Endodermal cell (in vitro differentiated cells): ENCODE measurements at regions not wholly inside any gene's neighbourhood (a gene's known extent, or its start where the extent isn't known, plus 50 kb on each side); places are given as distances from the start of the nearest gene placed in this dataset.

ENCODE experiments used
- DNase-seq: peaks from one replicate; pipeline ENCODE4 v3.0.0-alpha.2; 2017
- H3K27ac ChIP-seq: 2 replicates; pipeline ENCODE4 v1.5.1; 2013; ENCODE audit warnings: mild to moderate bottlenecking, low read depth, low read length, moderate library complexity
- H3K27me3 ChIP-seq: 2 replicates; pipeline ENCODE4 v1.6.1; 2013; ENCODE audit warnings: mild to moderate bottlenecking, low read length, moderate library complexity; ENCODE audit not compliant: insufficient read depth, control insufficient read depth, poor library complexity, severe bottlenecking
- H3K36me3 ChIP-seq: 2 replicates; pipeline ENCODE4 v1.7.0; 2013; ENCODE audit warnings: mild to moderate bottlenecking, low read length, moderate library complexity; ENCODE audit not compliant: control insufficient read depth, insufficient read depth
- H3K4me1 ChIP-seq: one replicate; pipeline ENCODE4 v1.7.0; 2013; ENCODE audit warnings: low read length; ENCODE audit not compliant: control insufficient read depth, insufficient read depth
- H3K4me3 ChIP-seq: 2 replicates; pipeline ENCODE4 v1.5.1; 2013; ENCODE audit warnings: mild to moderate bottlenecking, low read length, moderate library complexity
- H3K9ac ChIP-seq: 2 replicates; pipeline ENCODE4 v1.6.1; 2013; ENCODE audit warnings: mild to moderate bottlenecking, low read length, moderate library complexity; ENCODE audit not compliant: poor library complexity, severe bottlenecking; ENCODE audit errors: extremely low read depth
- H3K9me3 ChIP-seq: 2 replicates; pipeline ENCODE4 v1.6.1; 2013; ENCODE audit warnings: mild to moderate bottlenecking, low read length, moderate library complexity; ENCODE audit not compliant: control insufficient read depth
- H3K27ac Mint-ChIP-seq: 2 replicates; pipeline ENCODE4 v1.8.0; 2020; ENCODE audit warnings: mixed read lengths
- H3K27me3 Mint-ChIP-seq: 2 replicates; pipeline ENCODE4 v1.8.0; 2021; ENCODE audit warnings: mild to moderate bottlenecking, mixed read lengths; ENCODE audit not compliant: insufficient read depth
- H3K36me3 Mint-ChIP-seq: 2 replicates; pipeline ENCODE4 v1.8.0; 2020; ENCODE audit warnings: low read depth, mixed read lengths
- H3K4me1 Mint-ChIP-seq: 2 replicates; pipeline ENCODE4 v1.8.0; 2020; ENCODE audit warnings: mixed read lengths
- H3K4me3 Mint-ChIP-seq: 2 replicates; pipeline ENCODE4 v1.8.0; 2020; ENCODE audit warnings: mild to moderate bottlenecking, moderate library complexity, mixed read lengths
- H3K9me3 Mint-ChIP-seq: 2 replicates; pipeline ENCODE4 v1.8.0; 2020; ENCODE audit warnings: mild to moderate bottlenecking, mixed read lengths
- WGBS, 2 experiments: methylation state at CpG; one replicate each; pipeline versions ENCODE4 v1.1.5 to v1.1.7; 2013; ENCODE audit warnings: missing lambda C conversion rate in 2 of 2, mixed read lengths in 1 of 2; ENCODE audit not compliant: insufficient coverage in 1 of 2, insufficient read length in 1 of 2; 5-methylcytosine and 5-hydroxymethylcytosine counted together
- TF ChIP-seq, protein P1 (sequence below): fragments of 200-600 bp; sonication (generic); conservative IDR thresholded peaks from 2 replicates; pipeline ENCODE4 v1.5.0; 2021; ENCODE audit warnings: antibody characterized with exemption, mild to moderate bottlenecking

GRCh38 chr14:101196795-101197590 lies 293.5 kb upstream of the RTL1 start:
- H3K4me3 Mint-ChIP-seq: no peak overlapping the region
- no peaks in the 10 kb centered on the region for H3K36me3 ChIP-seq
- no peaks in the 10 kb centered on the region for H3K4me1 ChIP-seq
- H3K27me3 Mint-ChIP-seq: no peaks in the 10 kb centered on the region
- WGBS, 2 experiments: 83 to 87% methylated on average over 4 to 11 of the region's 11 CpGs
- peaks cover 17% of the 10 kb centered on the region for H3K4me1 Mint-ChIP-seq
- no peak overlapping the region for H3K4me3 ChIP-seq
- H3K27ac Mint-ChIP-seq: no peak overlapping the region
- TF ChIP-seq, protein P1, sequence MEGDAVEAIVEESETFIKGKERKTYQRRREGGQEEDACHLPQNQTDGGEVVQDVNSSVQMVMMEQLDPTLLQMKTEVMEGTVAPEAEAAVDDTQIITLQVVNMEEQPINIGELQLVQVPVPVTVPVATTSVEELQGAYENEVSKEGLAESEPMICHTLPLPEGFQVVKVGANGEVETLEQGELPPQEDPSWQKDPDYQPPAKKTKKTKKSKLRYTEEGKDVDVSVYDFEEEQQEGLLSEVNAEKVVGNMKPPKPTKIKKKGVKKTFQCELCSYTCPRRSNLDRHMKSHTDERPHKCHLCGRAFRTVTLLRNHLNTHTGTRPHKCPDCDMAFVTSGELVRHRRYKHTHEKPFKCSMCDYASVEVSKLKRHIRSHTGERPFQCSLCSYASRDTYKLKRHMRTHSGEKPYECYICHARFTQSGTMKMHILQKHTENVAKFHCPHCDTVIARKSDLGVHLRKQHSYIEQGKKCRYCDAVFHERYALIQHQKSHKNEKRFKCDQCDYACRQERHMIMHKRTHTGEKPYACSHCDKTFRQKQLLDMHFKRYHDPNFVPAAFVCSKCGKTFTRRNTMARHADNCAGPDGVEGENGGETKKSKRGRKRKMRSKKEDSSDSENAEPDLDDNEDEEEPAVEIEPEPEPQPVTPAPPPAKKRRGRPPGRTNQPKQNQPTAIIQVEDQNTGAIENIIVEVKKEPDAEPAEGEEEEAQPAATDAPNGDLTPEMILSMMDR: no peak
- no peaks in the 10 kb centered on the region for H3K9me3 ChIP-seq
- no peaks in the 10 kb centered on the region for H3K27me3 ChIP-seq
- no peak overlapping the region for H3K9ac ChIP-seq
- H3K27ac ChIP-seq: no peak overlapping the region
- DNase-seq: peak; percentile 85
- no peaks in the 10 kb centered on the region for H3K36me3 Mint-ChIP-seq
- H3K9me3 Mint-ChIP-seq: no peaks in the 10 kb centered on the region

DNA sequence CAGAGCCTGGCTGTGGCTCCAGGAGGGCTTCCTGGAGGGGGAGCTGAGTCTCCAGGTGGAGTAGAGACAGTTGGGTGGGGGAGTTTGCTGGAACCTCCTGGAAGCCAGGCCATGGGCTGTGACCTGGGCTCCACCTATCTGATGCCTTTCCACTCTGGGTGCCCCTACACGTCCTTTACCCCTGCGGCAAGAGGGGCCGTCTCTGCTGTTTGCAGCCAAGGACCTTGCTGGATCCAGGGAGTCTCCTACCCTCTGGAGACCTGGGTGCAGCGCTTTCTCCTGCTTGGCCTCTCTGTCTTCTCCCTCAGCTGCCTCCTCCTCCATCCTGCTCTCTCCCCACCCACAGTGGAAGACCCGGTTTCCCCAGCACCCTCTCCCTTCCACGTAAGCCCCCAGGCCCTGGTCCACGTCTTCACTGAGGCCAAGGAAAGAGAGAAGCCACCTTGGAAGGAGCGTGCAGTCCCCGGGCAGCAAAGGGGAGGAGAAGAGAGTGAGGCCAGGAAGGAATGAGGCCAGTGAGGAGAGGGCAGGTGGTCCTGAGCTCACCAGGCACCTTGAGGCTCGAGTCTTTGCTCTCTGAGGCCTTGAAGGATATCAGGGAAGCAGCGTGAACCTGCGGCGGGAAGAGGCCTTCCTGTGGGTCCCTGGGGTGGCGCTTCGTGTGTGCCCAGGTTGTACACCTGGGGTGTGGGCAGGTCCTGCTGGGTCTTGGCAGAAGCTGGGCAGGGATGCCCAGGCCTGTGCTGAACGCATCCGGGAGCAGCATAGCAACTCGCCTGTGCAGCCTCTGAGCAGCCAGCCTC lies 294.3 kb upstream of the RTL1 start:
- Histone ChIP-seq H3K36me3 (no peaks in the 10 kb centered on the region), H3K27me3 (no peaks in the 10 kb centered on the region), H3K27ac (no peak overlapping the region), H3K9ac (no peak overlapping the region), H3K9me3 (no peaks in the 10 kb centered on the region), H3K4me3 (no peak overlapping the region), H3K4me1 (no peaks in the 10 kb centered on the region)
- no peak overlapping the region for H3K4me3 Mint-ChIP-seq
- no peaks in the 10 kb centered on the region for H3K36me3 Mint-ChIP-seq
- no peaks in the 10 kb centered on the region for H3K27me3 Mint-ChIP-seq
- 93 to 94% methylated on average over 13 to 18 of the region's 18 CpGs for WGBS, 2 experiments
- DNase-seq: peak; percentile 24
- H3K4me1 Mint-ChIP-seq: peaks cover 17% of the 10 kb centered on the region
- TF ChIP-seq, protein P1: no peak
- peaks cover 3% of the 10 kb centered on the region for H3K9me3 Mint-ChIP-seq
- no peak overlapping the region for H3K27ac Mint-ChIP-seq

DNA sequence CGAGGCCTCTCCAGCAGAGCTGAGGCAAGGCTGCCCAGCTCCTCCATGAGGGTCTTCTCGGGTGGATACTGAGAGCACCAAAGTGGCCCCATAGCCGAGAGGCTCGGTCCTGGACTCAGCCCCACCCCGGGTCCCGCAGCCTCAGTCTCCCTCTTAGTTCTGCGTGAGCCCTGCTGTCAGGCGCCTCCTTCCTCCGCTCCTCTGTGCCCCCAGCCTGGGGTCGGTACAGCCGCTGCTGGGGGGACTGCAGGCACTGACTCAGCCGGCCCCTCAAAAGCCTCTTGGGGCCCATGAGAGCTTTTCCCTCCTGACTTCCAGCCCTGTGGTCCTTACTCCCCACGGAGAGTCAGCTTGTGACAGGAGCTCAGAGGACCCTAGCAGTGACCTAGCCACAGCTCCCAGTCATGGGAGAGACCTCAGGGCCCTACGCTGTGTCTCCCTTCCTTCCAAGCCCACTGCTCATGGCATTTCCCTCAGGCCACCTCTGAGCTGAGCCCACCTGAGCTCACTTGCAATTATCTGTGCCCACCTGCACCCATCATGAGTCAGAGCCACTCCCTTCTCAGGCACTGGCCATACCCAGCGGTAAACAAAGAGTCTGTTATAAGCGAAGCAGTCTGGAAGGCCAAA lies 295.0 kb upstream of the RTL1 start:
- Mint-ChIP-seq H3K4me3 (no peak overlapping the region), H3K27me3 (no peaks in the 10 kb centered on the region), H3K36me3 (no peaks in the 10 kb centered on the region), H3K9me3 (peaks cover 9% of the 10 kb centered on the region), H3K4me1 (peaks cover 15% of the 10 kb centered on the region), H3K27ac (no peak overlapping the region)
- TF ChIP-seq, protein P1: no peak
- H3K36me3 ChIP-seq: no peaks in the 10 kb centered on the region
- DNase-seq: peak; percentile 31
- peaks cover 2% of the 10 kb centered on the region for H3K9me3 ChIP-seq
- H3K27ac ChIP-seq: no peak overlapping the region
- H3K4me1 ChIP-seq: no peaks in the 10 kb centered on the region
- H3K9ac ChIP-seq: no peak overlapping the region
- no peaks in the 10 kb centered on the region for H3K27me3 ChIP-seq
- H3K4me3 ChIP-seq: no peak overlapping the region
- WGBS, 2 experiments: 92 to 93% methylated on average over 10 to 16 of the region's 16 CpGs
